Neural cell (in vitro differentiated cells): ENCODE measurements at regions not wholly inside any gene's neighbourhood (a gene's known extent, or its start where the extent isn't known, plus 50 kb on each side); places are given as distances from the start of the nearest gene placed in this dataset.

Source experiments
- CTCF ChIP-seq: fragments of 450-650 bp; IDR thresholded peaks from 2 replicates; pipeline ENCODE4 v1.5.1; 2014; ENCODE audit warnings: antibody characterized with exemption, mild to moderate bottlenecking, moderate library complexity; ENCODE audit not compliant: poor library complexity, severe bottlenecking
- EZH2 ChIP-seq: fragments of 200-600, 300-800 bp; shearing (Covaris generic), sonication (generic); IDR thresholded peaks from 2 replicates; pipeline ENCODE4 v1.6.1; 2014; ENCODE audit warnings: antibody characterized with exemption, low read length, borderline replicate concordance, mild to moderate bottlenecking; ENCODE audit not compliant: insufficient read depth, poor library complexity, severe bottlenecking
- POLR2AphosphoS5 ChIP-seq: IDR thresholded peaks from 2 replicates; pipeline ENCODE4 v1.6.1; 2012

GRCh38 chr6:84492241-84493165, 265.1 kb upstream of the CEP162 start:
- no peak for TF ChIP-seq EZH2
- no peak for TF ChIP-seq CTCF
- TF ChIP-seq POLR2AphosphoS5 = no peak
